ENCODE measurements at regions not wholly inside any gene's neighbourhood (a gene's known extent, or its start where the extent isn't known, plus 50 kb on each side); places are given as distances from the start of the nearest gene placed in this dataset.

DNA sequence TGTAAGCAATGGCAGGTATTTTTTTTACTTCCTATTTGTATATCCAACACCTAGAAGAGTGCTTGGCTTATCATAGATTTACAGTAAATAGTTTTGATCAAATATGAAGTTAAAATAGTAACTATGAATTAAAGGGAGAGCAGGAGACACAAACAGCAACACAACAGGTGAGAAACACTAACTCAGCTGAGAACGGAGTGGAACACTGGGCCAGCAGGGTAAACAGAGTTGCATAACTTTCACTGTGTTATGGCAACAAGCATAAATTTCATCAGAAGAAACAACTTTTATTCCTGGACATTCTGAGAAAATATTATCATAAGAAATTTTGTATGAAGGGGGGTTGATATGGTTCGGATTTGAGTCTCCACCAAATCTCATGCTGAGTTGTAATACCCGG lies 52.2 kb upstream of the SMIM30 start:
- TF ChIP-seq, protein P1, sequence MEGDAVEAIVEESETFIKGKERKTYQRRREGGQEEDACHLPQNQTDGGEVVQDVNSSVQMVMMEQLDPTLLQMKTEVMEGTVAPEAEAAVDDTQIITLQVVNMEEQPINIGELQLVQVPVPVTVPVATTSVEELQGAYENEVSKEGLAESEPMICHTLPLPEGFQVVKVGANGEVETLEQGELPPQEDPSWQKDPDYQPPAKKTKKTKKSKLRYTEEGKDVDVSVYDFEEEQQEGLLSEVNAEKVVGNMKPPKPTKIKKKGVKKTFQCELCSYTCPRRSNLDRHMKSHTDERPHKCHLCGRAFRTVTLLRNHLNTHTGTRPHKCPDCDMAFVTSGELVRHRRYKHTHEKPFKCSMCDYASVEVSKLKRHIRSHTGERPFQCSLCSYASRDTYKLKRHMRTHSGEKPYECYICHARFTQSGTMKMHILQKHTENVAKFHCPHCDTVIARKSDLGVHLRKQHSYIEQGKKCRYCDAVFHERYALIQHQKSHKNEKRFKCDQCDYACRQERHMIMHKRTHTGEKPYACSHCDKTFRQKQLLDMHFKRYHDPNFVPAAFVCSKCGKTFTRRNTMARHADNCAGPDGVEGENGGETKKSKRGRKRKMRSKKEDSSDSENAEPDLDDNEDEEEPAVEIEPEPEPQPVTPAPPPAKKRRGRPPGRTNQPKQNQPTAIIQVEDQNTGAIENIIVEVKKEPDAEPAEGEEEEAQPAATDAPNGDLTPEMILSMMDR (IDR thresholded peaks at IDR 0.05) = no peak
- no peak overlapping the region for H3K4me3 ChIP-seq (ENCODE audit: low read depth, low read length)

More for the DNA sequence above, 52.2 kb upstream of the SMIM30 start:
- H3K27ac ChIP-seq = no peak overlapping the region
- H3K4me2 ChIP-seq (ENCODE audit: low read length) = no peak overlapping the region
- no peaks in the 10 kb centered on the region for H3K4me1 ChIP-seq
- no peak overlapping the region for H2AFZ ChIP-seq
- no peaks in the 10 kb centered on the region for H3K36me3 ChIP-seq (ENCODE audit: control insufficient read depth, insufficient read depth, low read length)
- no peaks in the 10 kb centered on the region for H3K79me2 ChIP-seq
- H3K9me3 ChIP-seq (ENCODE audit: control insufficient read depth, low read length) = no peaks in the 10 kb centered on the region
- no peak overlapping the region for H3K9ac ChIP-seq
- no peaks in the 10 kb centered on the region for H3K27me3 ChIP-seq (ENCODE audit: control insufficient read depth, insufficient read depth, low read length)

Data from parathyroid adenoma (tissue), 2 donors.